Lower lobe of right lung (tissue), 2 donors: ENCODE measurements at regions not wholly inside any gene's neighbourhood (a gene's known extent, or its start where the extent isn't known, plus 50 kb on each side); places are given as distances from the start of the nearest gene placed in this dataset.

Experiments used
- ATAC-seq, 2 donors: fragments of 200-7000 bp; cut with Tn5 transposase; one replicate each; pipeline ENCODE4 v1.9.1; 2020 to 2022; ENCODE audit warnings: mild to moderate bottlenecking in 2 of 2, moderate library complexity in 2 of 2
- DNase-seq: peaks from one replicate; pipeline ENCODE4 v3.0.0-alpha.2; 2020
- H3K27ac ChIP-seq: fragments of 200-600 bp; one replicate; pipeline ENCODE4 v1.8.0; 2022
- H3K27me3 ChIP-seq: fragments of 200-600 bp; one replicate; pipeline ENCODE4 v1.8.0; 2022; ENCODE audit warnings: low read depth
- H3K36me3 ChIP-seq: fragments of 200-600 bp; one replicate; pipeline ENCODE4 v1.8.0; 2022; ENCODE audit warnings: mild to moderate bottlenecking
- H3K4me1 ChIP-seq: fragments of 200-600 bp; one replicate; pipeline ENCODE4 v1.8.0; 2022
- H3K4me3 ChIP-seq: fragments of 200-600 bp; one replicate; pipeline ENCODE4 v1.8.0; 2022; ENCODE audit warnings: mild to moderate bottlenecking
- H3K9me3 ChIP-seq: fragments of 200-600 bp; one replicate; pipeline ENCODE4 v1.8.0; 2022
- intact Hi-C: fragments of 100-400 bp; cut with DNase I; formaldehyde crosslinking; loops from one replicate; pipeline ENCODE4 v1.11.0; 2022
- TF ChIP-seq, protein P1 (sequence below): fragments of 200-600 bp; IDR thresholded peaks from one replicate; pipeline ENCODE4 v1.8.0; 2022; ENCODE audit warnings: antibody characterized with exemption, mild to moderate bottlenecking
- donor health status: DM: no; HTN: yes; CAD: no; lungs with severe emphysema.

GRCh38 chr13:93017493-93018112, 209.0 kb upstream of the GPC6 start:
- Histone ChIP-seq H3K27me3 (no peaks in the 10 kb centered on the region), H3K36me3 (no peaks in the 10 kb centered on the region), H3K27ac (no peak overlapping the region), H3K4me1 (no peaks in the 10 kb centered on the region), H3K4me3 (no peak overlapping the region), H3K9me3 (peaks cover 28% of the 10 kb centered on the region)
- intact Hi-C loops: no loop called here
- TF ChIP-seq, protein P1, sequence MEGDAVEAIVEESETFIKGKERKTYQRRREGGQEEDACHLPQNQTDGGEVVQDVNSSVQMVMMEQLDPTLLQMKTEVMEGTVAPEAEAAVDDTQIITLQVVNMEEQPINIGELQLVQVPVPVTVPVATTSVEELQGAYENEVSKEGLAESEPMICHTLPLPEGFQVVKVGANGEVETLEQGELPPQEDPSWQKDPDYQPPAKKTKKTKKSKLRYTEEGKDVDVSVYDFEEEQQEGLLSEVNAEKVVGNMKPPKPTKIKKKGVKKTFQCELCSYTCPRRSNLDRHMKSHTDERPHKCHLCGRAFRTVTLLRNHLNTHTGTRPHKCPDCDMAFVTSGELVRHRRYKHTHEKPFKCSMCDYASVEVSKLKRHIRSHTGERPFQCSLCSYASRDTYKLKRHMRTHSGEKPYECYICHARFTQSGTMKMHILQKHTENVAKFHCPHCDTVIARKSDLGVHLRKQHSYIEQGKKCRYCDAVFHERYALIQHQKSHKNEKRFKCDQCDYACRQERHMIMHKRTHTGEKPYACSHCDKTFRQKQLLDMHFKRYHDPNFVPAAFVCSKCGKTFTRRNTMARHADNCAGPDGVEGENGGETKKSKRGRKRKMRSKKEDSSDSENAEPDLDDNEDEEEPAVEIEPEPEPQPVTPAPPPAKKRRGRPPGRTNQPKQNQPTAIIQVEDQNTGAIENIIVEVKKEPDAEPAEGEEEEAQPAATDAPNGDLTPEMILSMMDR: no peak
- no peak for ATAC-seq
- no peak for DNase-seq

GRCh38 chr13:93023929-93024328, 202.7 kb upstream of the GPC6 start:
- Histone ChIP-seq H3K27ac (no peak overlapping the region), H3K4me3 (no peak overlapping the region), H3K4me1 (no peaks in the 10 kb centered on the region), H3K27me3 (no peaks in the 10 kb centered on the region), H3K9me3 (peaks cover 6% of the 10 kb centered on the region), H3K36me3 (no peaks in the 10 kb centered on the region)
- intact Hi-C loops: no loop called here
- no peak for ATAC-seq
- TF ChIP-seq, protein P1: no peak
- DNase-seq: no peak

- TF ChIP-seq, protein P1: no peak
- Histone ChIP-seq H3K36me3 (no peaks in the 10 kb centered on the region), H3K27ac (no peak overlapping the region), H3K27me3 (no peaks in the 10 kb centered on the region), H3K4me3 (no peak overlapping the region), H3K9me3 (no peaks in the 10 kb centered on the region), H3K4me1 (no peaks in the 10 kb centered on the region)
- DNase-seq (no peak), ATAC-seq (no peak)
- intact Hi-C loops: no loop called here
Measured at GRCh38 chr13:93025984-93026383, 200.6 kb upstream of the GPC6 start.

DNA sequence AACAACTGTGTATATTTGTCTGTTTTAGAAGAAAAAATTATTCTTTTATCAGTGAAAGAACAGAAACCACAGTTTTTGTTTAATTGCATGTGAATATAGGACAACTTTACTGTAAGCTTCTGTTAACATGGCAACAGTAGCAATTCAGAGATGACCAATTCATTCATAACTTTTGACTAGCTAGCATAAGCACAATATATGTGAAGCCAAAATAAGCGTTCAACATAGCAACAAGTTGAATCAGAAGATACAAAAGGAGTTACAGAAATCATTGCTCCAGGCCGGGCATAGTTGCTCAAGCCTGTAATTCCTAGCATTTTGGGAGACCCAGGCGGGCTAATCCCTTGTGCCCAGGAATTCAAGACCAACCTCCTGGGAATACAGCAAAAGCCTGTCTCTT, 197.1 kb upstream of the GPC6 start:
- TF ChIP-seq, protein P1: no peak
- Histone ChIP-seq H3K36me3 (no peaks in the 10 kb centered on the region), H3K27me3 (no peaks in the 10 kb centered on the region), H3K27ac (no peak overlapping the region), H3K9me3 (no peaks in the 10 kb centered on the region), H3K4me3 (no peak overlapping the region), H3K4me1 (no peaks in the 10 kb centered on the region)
- intact Hi-C loops: no loop called here
- no peak for ATAC-seq
- DNase-seq: no peak

DNA sequence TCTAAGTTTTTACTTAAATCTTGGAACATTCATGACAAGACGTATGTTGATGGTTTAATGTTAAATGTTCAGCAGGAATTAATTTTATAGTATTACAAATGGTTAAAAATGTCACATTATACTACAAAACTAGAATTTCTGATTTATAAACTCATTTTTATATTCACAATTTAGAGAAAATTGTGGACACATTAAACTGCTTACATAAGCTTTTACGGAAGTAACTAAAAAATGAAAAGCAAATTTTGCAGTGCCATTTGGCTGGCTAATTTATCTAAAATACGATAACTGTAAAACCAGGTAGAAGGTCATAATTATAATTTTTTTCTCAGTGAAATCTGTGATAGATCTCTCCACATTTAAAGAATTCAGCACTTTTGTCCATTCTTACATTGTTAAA, 190.2 kb upstream of the GPC6 start:
- Histone ChIP-seq H3K4me1 (no peaks in the 10 kb centered on the region), H3K36me3 (no peaks in the 10 kb centered on the region), H3K4me3 (no peak overlapping the region), H3K27ac (no peak overlapping the region), H3K27me3 (no peaks in the 10 kb centered on the region), H3K9me3 (no peaks in the 10 kb centered on the region)
- DNase-seq: no peak
- TF ChIP-seq, protein P1: no peak
- intact Hi-C loops: no loop called here
- ATAC-seq: no peak

- intact Hi-C loops: no loop called here
- no peak overlapping the region for H3K27ac ChIP-seq
Measured at GRCh38 chr13:93037780-93038179, 188.8 kb upstream of the GPC6 start.

More at GRCh38 chr13:93037780-93038179, 188.8 kb upstream of the GPC6 start:
- TF ChIP-seq, protein P1: no peak
- DNase-seq: no peak
- Histone ChIP-seq H3K4me3 (no peak overlapping the region), H3K27me3 (no peaks in the 10 kb centered on the region), H3K36me3 (no peaks in the 10 kb centered on the region), H3K9me3 (no peaks in the 10 kb centered on the region), H3K4me1 (no peaks in the 10 kb centered on the region)
- ATAC-seq: no peak
